ENCODE measurements at regions not wholly inside any gene's neighbourhood (a gene's known extent, or its start where the extent isn't known, plus 50 kb on each side); places are given as distances from the start of the nearest gene placed in this dataset.

- peaks cover 14% of the 10 kb centered on the region; the same call in 1 of the 2 replicates for H4K20me1 ChIP-seq (ENCODE audit: insufficient read depth, low read length)
- no TSS peak for BruUV-seq (replicated peaks)
- FAIRE-seq (peak; percentile 4), ATAC-seq (peak; percentile 57), DNase-seq (ENCODE audit: low spot score) (peak; percentile 33)
- no peaks in the 10 kb centered on the region for H3K36me3 ChIP-seq (replicated peaks in 1 of 2; ENCODE audit: control insufficient read depth in 1 of 2, insufficient read depth in 2 of 2, low read length in 2 of 2)
- H3K27ac ChIP-seq (ENCODE audit: extremely low read length, insufficient read depth, low read length), result no peak overlapping the region
- no peaks in the 10 kb centered on the region for H3K79me2 ChIP-seq (ENCODE audit: insufficient read depth, low read length)
- no peak overlapping the region for H3K4me2 ChIP-seq (ENCODE audit: low read depth, low read length)
- H3K4me3 ChIP-seq (replicated peaks in 1 of 3; ENCODE audit: insufficient read depth in 1 of 3, low read depth in 2 of 3, low read length in 3 of 3), result no peak overlapping the region
- H3K9ac ChIP-seq (ENCODE audit: insufficient read depth, low read depth, low read length), result no peak overlapping the region
- no peak overlapping the region for H2AFZ ChIP-seq (ENCODE audit: low read length)
- CTCF ChIA-PET (ENCODE audit: low intra/inter-chr PET ratio, low total read pairs), result no interaction called here
- intact Hi-C loops (cut with micrococcal nuclease; ENCODE audit: unreplicated experiment), result no loop called here
- peaks cover 24% of the 10 kb centered on the region for H3K4me1 ChIP-seq (ENCODE audit: insufficient read depth, low read length)
- in situ Hi-C loops (cut with HindIII; ENCODE audit: extremely low pct_ligation_motif_present, low pct_unique_long_range_greater_than_20kb), result no loop called here
- POLR2A ChIA-PET, result no interaction called here
- peaks cover 26 to 50% of the 10 kb centered on the region in 2 experiments for H3K27me3 ChIP-seq (ENCODE audit: control insufficient read depth in 1 of 2, insufficient read depth in 2 of 2, low read length in 2 of 2)
- H3K9me3 ChIP-seq (ENCODE audit: low read length), result peaks cover 4% of the 10 kb centered on the region
- whole genome bisulfite sequencing (ENCODE audit: low lambda C conversion rate), result 27% methylated on average over 13 of the region's 15 CpGs
- TF ChIP-seq EED (CRISPR knock-in tag; IDR thresholded peaks at IDR 0.05) (no peak; the same call in 1 of the 2 replicates), TCF12 (IDR thresholded peaks at IDR 0.05) (no peak), TCF12 (CRISPR knock-in tag; IDR thresholded peaks at IDR 0.05) (no peak), ZBTB20 (CRISPR knock-in tag; IDR thresholded peaks at IDR 0.05; ENCODE audit: borderline replicate concordance, low read depth) (peak; percentile 91; the same call in 1 of the 2 replicates), ZNF737 (CRISPR knock-in tag; IDR thresholded peaks at IDR 0.05; ENCODE audit: borderline replicate concordance) (peak; percentile 71; the same call in 1 of the 2 replicates), ZNF614 (CRISPR knock-in tag; IDR thresholded peaks at IDR 0.05; ENCODE audit: borderline replicate concordance) (peak; percentile 46; the same call in 1 of the 2 replicates), FOXP4 (CRISPR knock-in tag; IDR thresholded peaks at IDR 0.05) (peak; percentile 51; the same call in 1 of the 2 replicates), TERF1 (CRISPR knock-in tag; IDR thresholded peaks at IDR 0.05) (peak; percentile 22; the same call in 1 of the 2 replicates), ESRRA (CRISPR knock-in tag; IDR thresholded peaks at IDR 0.05; ENCODE audit: low read depth) (0 out of 2 replicates have a peak, but pooled peaks have one; percentile 41), PCBP1 (IDR thresholded peaks at IDR 0.05; ENCODE audit: borderline replicate concordance, low read depth, low read length) (peak; percentile 67; the same call in 1 of the 2 replicates), HMGXB4 (CRISPR knock-in tag; IDR thresholded peaks at IDR 0.05; ENCODE audit: borderline replicate concordance in 1 of 2, low read depth in 1 of 2) (peak; percentile 28 to 47; a peak in 2 of 4 replicates), MTF1 (CRISPR knock-in tag; IDR thresholded peaks at IDR 0.05) (peak; percentile 84; the same call in 1 of the 2 replicates), EP300 (IDR thresholded peaks at IDR 0.05; ENCODE audit: low read depth in 2 of 2, low read length in 2 of 2) (no peak), EP300 (CRISPR knock-in tag; IDR thresholded peaks at IDR 0.05; ENCODE audit: borderline replicate concordance) (no peak), ZNF574 (CRISPR knock-in tag; IDR thresholded peaks at IDR 0.05) (peak; percentile 79)
These were observed 75.7 kb upstream of the BHLHE23 start for GRCh38 chr20:63082308-63082938.

Data from HepG2 (cell line).